Heart left ventricle (tissue), 13 donors: ENCODE measurements at regions not wholly inside any gene's neighbourhood (a gene's known extent, or its start where the extent isn't known, plus 50 kb on each side); places are given as distances from the start of the nearest gene placed in this dataset.
A peak's percentile ranks its signal among the peaks of the same experiment; 100 is the strongest.

Source experiments
- CTCF ChIP-seq, 12 donors: fragments of 200-600 bp; sonication (generic) in 4 of 12; IDR thresholded peaks; one replicate each; pipeline versions ENCODE4 v1.5.0 to v1.8.0; 2018 to 2022; ENCODE audit warnings: antibody characterized with exemption in 12 of 12, mild to moderate bottlenecking in 5 of 12
- POLR2A ChIP-seq, 2 donors: fragments of 450-650 bp; IDR thresholded peaks; one replicate each; pipeline ENCODE4 v1.6.1; 2017; ENCODE audit warnings: antibody characterized with exemption in 2 of 2, mild to moderate bottlenecking in 2 of 2, moderate library complexity in 2 of 2
- donor health status: ischemic (EF 13 %, LVEDD 7.1; RV severe dilation, severe dysfunction).
- donor health status: DM: no; HTN: yes; CAD: no.
- donor health status: DM: no; HTN: no; CAD: no.
- donor health status: ischemic (EF 25% LVEDD 6.9; RV normal size, moderate dysfunction).
- donor health status: ischemic (EF 25% LVEDD 5.7; RV mildly dilated, moderate dysfunction).
- donor health status: ischemic (EF 35%, LVEDD 5.7; RV mildly dilated, moderate dysfunction).
- donor health status: nonischemic (EF 11% LVEDD 7.7; RV severe dilation, severe dysfunction).
- donor health status: DM: yes; HTN: yes; CAD: no.
- donor health status: PGD.
- donor health status: ischemic (EF 29% LVEDD 5.4; RV normal size, mild dysfunction).
- donor health status: nonischemic (EF 23%, LVEDD 6.1; RV moderate dilation, normal function).

DNA sequence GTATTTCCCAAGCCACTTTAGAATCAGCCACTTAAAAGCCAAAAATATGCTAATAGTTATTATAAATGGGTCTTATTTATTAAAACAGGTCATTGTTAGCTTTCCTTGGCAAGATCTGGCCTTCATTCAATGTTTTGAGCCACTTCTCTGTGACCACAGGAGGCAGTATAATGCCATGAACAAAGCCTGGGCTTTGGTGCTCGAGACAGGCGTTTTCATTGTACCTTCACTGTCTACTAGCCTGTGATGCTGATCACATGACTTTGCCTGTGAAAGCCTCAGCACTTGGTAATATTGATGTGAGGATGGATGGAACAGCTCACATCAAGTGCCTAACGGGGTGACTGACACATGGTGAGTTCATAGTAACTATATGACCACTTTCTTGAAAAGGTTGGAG is 217.0 kb downstream of the RWDD3 start:
- TF ChIP-seq CTCF (IDR thresholded peaks at IDR 0.05): peak in 2 of 12 donors; percentile 8 to 11
- no peak for TF ChIP-seq POLR2A (IDR thresholded peaks at IDR 0.05)
